ENCODE measurements at regions not wholly inside any gene's neighbourhood (a gene's known extent, or its start where the extent isn't known, plus 50 kb on each side); places are given as distances from the start of the nearest gene placed in this dataset.
"Not testable (repeated sequence)": the region's sequence is repeated elsewhere in the genome, so short reads cannot be mapped to it uniquely, and the experiment has no call there.

DNA sequence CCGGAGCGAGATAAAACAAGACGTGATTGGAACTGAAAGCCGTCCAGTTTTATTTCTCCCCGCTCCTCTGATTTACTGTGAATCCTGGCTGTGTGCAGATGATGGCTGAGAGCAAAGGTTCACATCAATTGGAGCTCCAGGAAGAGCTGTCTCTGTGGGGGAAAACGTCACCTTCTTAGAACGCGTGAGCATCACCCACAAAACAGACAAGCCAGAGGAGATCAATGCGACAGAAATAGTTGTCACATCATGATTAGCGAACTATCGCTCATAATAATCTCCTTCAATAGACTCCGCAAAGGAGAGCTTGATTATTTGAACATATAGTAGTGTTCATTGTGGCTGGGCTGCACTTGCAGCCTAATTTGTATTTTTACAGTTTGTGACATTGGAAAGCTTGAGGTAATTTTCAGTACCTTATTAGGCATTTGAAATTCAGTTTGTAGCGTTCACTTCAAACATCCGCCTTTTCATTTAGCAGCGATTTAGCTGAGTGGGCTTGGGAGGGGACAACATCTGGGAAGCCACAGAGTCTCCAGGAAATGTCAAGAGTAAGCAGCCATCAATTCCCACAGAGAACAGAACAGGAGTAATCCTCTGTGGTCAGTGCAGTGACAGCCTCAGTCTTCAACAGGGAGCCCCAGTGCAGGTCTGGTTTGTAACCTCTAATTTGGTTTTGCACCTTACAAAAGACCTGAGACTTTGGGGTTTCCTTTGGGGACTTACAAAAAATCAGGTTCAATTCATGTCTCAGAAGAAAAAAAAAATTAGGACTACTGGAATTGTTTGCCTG lies 276.8 kb upstream of the PFKP start:
- no peak for DNase-seq (ENCODE audit: low read depth)

DNA sequence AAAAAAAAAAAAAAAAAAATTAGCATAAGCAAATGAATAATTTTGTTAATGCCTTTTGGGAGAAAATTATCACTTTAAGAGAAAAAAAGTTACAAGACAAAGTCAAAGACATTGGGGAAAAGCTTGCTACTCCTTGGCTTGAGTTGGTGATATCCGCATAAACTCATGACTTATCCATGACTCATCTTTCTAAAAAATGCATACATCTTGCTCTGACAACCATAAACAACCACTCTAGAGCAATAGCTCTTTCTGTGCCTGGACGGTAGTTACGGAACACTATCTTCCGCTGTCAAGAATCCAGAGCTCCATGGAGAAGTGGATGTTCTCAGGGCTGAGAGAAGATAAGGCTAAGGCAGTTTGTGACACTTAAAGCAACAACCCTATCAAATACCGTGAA lies 281.1 kb upstream of the PFKP start:
- DNase-seq (ENCODE audit: low read depth): no peak

DNA sequence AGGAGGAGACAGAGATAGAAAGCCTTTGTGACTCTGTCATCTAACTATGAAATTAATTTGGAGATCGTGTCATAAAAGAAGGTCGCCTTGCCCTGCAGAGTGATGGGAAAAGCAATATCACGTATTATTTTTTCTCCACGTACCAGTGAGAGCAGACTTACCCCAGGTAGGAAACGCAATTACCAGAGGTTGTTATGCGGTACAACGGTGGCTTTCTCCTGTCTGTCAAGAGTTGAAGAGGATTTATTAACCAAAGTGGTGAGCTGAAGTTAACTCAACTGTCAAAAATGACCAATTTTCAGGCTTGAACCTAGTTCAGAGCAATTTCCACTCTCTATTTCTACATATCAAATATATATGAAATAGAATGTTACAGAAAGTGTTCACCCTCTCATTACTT lies 282.6 kb upstream of the PFKP start:
- no peak for DNase-seq (ENCODE audit: low read depth)

DNA sequence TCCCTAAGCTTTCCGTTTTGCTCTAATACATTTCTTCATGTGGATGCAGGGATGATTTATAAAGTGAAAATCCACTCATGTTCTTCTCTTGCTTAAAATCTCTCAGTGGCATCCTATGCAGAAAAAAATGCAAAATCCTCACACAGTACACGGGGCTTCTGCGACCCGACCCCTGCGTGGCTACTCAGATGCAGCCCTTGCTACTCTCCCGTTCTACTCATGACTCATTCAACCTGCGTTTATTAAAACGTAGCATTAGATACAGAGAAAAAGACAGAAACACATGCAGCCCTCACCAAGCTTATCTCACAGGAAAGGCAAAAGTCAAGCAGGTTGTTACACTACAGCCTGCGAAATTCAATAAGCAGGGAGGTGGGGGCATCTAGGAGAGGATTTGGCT lies 284.4 kb upstream of the PFKP start:
- DNase-seq (ENCODE audit: low read depth): no peak

DNA sequence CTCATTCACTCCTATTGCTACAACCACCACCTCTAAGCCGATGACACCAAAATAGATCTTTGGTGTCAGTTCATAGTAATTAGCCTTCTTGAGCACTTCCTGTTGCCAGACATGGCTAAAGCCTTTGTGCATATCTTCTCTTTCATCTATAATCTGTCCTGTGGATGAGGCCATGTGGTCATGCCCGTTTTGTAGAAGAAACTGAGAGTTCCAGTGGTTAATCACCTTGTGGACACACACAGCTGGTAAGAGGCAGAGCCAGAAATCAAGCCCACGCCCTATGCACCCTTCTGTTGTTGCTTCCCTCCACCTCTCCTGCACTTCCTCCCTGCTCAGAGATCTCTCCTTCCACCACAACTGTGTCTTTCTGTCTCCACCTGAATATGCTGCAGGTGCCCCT lies 285.1 kb upstream of the PFKP start:
- no peak for DNase-seq (ENCODE audit: low read depth)

DNA sequence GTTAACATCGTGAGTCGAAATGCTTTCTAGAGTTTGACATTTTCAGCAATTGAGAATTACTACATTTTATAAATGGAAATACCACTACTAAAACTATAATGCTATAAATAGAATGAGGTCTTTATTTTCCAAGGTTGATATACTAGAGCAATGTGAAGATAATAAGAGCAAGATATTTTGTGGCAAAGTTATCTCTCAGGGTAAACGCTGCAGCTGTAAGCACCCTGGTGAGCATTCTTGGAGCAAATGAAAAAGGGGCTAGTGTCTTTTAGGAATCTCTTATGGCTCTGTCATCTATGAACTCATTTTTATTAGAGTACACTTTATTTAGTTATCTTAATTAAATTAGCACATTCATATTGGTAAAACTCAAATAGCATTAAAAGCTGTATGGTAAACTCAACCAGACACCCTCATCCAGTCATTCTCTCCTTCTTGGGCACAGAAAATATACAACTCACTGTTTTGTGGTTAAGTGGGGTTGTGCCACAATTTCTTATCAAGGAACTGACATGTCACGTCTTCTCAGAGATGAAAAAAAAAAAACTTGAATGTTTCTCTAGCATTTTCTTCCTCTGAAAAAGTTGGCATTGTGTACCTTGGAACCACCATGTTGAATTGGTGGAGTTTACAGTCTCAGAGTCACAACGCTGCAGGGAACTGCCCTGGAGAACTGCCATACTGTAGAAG lies 289.5 kb upstream of the PFKP start:
- DNase-seq (ENCODE audit: low read depth): no peak

DNA sequence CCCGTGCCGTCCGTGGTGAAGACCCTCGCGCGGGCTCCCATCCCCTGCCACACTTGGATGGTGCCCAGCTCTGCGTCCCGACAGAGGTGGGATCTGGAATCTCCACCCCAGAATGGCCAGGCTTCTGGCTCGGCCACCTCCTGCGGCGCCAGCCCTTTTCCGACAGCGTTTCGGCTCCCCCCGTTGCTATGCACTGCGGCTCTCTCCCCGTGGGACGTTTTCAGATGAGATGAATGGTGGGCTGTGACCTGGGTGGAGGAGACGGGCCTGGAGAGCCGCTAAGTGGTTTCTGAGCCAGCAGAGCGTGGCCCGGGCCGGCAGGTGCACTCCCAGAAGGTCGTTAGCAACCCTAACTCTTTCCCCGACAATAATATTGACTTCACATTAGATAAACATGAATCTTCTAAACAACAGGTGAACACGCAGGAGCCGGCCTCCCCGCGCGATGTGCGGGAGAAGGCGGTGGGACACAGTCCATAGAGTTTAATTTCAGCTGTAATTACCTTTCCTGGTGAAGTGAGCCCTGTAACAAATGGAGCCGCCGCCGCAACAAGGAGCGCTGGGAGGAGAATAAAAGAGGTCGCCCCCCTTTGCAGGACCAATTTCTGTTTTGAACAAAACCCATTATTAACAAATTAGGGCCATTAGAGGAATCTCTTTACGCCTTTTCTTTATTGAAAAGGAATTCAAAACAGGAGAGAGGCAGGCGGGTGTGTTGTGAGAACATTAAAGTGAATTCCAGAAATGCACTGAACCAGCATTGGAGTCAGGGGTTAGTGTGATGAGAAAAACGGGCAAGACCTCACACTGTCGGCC lies 294.3 kb upstream of the PFKP start:
- no peak for DNase-seq (ENCODE audit: low read depth)

DNA sequence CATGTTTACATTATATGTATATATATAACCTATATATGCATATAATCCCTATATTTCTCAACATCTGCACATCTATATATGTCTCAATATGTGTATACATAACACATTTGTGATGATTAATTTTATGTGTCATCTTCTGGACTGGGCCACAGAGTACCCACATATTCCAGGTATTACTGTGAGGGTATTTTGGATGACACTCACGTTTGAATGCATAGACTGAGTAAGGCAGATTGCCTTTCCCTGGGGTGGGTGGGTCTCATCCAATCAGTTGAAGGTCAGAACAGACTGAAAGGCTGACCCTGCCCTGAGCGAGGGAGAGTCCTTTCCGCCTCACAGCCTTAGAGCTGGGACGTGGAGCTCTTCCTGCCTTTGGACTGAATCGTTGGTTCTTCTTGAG lies 295.2 kb upstream of the PFKP start:
- DNase-seq (ENCODE audit: low read depth): no peak

DNA sequence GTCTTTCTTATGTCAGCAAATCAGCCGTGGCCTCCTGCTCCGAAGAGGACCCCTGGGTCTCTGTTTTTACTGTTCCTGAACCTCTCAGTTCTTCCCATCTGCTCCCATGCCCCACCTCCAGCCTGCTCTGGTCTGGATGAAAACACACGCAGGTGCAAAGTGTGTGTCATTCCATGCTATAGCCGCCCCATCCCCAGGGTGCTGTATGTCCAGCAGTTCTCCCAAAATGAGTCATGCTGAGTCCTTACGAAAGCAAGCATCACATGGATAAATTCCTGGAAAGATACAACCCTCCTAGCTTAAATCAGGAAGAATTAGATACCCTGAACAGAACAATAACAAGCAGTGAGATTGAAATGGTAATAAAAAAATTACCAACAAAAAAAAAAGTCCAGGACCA lies 300.1 kb upstream of the PFKP start:
- not testable (repeated sequence) for DNase-seq (ENCODE audit: low read depth)

DNA sequence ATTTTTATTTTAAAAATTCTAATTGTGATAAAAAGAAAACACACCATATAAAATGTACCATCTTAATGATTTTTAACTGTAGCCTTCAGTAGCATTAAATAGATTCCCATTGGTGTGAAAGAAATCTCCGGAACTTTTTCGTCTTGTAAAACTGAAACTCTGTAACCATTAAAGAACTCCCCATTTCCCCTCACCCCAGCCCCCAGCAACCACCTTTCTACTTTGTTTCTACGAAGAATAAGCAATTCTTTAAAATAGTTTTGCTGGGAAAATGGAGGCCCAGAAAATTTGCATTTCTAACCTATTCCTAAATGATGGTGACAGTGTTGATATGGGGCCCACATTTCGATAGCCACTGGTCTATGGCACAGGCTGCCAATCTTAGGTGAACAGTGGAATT lies 305.4 kb upstream of the PFKP start:
- no peak for DNase-seq (ENCODE audit: low read depth)

DNA sequence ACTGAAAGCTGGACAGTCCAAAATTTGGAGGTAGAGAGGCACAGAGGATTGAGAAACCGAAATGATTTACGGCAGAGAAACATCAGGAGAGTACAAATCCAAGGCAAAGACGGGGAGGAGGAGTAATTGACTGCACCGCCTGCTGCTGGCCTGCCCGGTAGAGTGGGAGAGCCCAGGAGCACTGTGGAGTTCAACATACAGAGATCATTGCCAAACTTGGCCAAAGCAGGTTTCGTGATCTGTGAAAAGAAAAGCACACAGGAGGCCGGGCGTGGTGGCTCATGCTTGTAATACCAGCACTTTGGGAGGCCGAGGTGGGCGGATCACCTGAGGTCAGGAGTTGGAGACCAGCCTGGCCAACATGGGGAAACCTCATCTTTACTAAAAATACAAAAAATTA lies 306.0 kb upstream of the PFKP start:
- no peak for DNase-seq (ENCODE audit: low read depth)

DNA sequence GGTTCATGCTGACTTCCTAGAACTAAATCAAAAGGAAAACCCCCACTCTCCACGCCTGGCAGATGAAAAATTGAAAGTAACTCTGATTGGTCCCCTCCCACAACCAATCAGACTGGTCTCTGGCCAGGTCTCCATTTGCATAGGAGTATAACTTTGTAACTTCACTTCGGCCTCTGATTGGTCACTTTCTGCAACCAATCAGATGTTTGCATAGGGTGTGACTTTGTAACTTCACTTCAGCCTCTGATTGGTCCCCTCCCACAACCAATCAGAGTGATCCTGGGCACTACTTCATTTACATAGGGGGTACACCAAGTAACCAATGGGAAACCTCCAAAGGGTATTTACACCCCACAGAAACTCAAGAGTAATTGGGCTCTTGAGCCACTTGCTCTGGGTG lies 306.6 kb upstream of the PFKP start:
- no peak for DNase-seq (ENCODE audit: low read depth)

DNA sequence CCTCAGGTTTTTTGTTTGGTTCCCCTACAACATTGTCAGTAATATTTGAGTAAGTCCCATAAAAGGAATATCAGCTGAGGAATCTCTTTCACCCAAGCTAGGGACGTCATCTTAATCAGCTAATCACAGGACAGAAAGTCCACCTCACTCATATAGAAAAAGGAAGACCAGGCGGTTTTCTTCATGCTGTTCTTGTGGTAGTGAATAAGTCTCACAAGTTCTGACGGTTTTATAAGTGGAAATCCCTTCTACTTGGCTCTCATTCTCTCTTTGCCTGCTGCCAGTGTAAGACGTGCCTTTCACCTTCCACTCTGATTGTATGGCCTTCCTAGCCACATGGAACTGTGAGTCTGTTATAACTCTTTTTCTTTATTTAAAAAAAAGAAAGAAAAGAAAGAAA lies 308.1 kb upstream of the PFKP start:
- no peak for DNase-seq (ENCODE audit: low read depth)

DNA sequence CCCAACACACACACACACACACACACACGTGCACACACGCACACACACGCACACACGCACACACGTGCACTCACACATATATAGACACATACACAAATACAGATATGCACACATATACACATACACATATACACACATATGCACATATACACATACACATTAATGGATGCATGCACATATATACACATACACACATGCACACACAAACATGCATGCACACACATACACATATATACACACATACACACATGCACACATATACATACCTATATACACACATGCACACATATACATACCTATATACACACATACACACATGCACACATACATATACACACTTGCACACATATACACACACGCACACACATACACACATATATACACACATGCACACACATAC lies 312.4 kb upstream of the PFKP start:
- no peak for DNase-seq (ENCODE audit: low read depth)

DNA sequence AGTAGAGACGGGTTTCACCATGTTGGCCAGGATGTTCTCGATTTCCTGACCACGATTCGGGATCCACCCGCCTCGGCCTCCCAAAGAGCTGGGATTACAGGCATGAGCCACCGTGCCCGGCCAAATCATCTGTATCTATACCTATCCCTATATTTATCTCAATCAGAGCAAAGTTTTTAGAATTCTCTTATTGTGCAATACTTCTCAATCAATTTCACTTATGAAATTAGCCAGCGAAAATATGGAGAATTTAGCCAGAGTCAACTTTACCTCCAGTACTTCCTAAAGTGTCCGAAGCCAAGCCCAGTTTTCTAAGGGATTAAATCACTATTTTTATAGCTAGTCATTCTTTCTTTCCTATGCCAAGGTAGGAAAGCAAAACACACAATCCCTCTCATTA lies 319.1 kb upstream of the PFKP start:
- DNase-seq (ENCODE audit: low read depth): no peak

DNA sequence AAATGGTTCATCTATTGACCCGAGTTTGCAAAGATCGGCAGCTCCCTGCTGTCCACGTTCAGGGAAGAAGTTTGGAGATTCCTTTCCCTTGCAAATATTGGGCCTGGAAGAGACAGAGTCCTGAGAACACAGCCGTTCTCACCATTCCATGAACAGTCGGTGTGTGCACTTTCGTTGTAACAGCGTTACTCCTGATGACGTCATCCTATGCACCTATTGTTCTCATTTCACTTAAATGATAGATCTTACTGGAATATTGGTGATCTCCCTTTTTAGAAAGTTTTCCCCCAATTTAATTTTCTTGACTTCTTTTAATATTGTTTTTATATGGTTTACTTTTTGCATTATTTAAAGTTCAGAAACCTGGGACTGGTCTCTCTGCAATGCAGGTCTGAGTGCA lies 320.7 kb upstream of the PFKP start:
- DNase-seq (ENCODE audit: low read depth): no peak

DNA sequence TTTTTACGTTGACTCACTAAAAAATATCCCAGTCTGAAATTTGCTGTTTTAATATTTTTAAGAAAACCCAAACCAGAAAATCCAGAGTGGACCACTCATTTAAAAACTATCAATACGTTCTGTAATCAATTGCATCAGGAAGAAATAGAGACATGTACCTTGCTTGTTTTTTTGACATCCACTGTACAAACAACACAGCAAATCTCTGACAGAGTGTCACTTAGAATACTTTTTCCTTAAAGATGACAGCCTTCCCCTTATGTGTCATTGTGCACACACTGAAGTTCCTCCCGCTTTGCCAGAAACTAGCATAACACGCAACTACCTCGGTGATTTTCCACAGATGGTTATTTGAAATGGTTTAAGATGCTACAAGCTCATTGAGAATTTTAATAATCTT lies 321.7 kb upstream of the PFKP start:
- no peak for DNase-seq (ENCODE audit: low read depth)

DNA sequence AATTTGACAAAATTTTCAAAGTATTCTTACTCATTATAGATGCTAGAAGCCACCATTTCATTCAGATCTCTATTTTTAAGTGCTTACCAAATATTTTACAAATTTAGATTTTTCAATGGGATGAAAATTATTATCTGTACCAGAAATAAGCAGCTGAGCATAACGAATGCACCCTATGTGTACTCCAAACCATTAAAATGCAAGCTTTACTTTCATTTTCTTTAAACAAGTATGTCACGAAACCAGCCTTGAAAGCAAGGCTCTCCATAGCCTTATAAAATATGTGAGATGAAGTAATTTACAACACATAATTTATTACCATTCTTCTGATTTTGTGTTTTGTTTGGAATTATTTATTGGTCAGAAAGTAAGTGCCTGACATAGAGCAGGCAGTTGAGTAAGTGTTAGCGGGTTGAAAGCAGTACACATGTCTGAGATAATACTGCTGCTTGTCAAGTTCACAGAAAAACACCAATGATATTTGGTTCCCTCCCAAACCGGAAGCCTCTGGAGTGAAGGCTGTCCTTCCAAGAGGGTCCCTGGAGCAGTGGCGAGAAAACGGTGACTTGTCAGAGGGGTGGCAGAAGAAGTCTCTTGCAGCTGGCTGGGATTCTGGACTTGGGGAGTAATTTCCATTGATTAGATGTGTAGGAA lies 322.7 kb upstream of the PFKP start:
- no peak for DNase-seq (ENCODE audit: low read depth)

DNA sequence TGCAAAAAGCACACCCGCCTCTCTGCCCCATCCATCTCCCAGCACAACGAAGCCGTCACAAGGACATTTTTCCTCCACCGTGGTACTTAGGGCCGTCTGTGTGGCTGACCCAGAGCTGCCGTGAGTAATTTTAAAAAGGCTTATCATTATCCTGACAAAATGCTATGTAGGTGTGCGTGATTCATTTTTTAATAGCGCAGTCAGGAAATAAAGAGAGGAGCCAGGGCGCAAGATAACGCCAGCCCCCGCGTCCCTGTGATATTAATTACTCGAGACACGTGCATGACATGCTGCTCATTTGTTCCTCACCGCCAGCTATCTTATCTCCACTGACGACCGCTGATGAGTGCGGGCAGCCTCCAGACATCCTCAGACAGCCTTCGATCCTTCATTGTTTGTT lies 332.7 kb upstream of the PFKP start:
- no peak for DNase-seq (ENCODE audit: low read depth)

DNA sequence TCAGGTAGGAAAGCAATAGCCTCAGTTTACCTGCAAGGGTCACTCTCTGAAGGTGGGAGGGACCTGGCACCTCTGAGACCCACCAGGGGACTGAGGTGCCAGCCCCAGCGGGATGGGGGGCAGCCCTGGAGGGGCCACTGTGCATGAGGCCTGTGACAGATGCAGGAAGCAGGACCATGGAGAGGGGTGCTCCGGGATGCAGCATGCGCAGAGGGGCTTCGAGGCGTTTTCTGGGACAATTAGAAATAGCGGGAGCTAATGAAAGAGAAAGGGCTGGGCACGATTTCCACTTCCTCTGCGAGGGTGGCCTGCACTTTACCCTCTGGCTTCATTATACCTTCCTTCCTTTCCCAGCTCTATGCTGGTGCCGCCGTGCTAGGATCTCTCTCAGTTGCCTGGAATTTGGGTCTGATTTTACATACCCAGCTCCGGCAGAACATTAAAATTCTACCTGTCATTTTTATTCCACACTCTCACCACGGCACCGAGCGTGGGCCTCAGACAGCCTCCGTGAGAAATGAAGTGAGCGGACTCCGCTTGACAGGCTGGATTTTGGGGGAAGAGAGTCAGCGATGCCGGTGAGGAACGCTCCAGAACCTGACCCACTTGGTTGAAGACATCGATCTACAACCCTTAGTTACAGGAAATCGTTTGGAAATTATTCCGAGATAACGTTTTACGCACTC lies 333.9 kb upstream of the PFKP start:
- no peak for DNase-seq (ENCODE audit: low read depth)

DNA sequence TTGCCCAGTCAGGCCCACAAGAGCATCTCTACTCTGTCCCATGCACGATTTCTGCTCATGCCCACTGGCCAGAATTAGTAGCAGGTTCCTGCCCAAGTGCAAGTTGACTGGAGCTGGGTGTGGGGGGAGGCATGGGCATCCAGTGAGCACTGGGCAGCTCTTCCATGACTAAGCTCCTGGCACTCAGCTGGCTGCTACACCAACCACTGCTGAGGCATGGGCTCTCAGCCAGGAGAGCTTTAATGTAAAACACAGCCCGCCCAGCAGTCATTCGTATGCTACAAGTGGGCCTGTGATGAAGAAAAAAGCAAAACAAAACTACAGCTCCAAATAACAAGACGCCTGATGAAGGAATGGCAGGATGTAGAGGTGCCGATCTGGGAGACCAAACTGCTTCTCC lies 335.4 kb upstream of the PFKP start:
- no peak for DNase-seq (ENCODE audit: low read depth)

DNA sequence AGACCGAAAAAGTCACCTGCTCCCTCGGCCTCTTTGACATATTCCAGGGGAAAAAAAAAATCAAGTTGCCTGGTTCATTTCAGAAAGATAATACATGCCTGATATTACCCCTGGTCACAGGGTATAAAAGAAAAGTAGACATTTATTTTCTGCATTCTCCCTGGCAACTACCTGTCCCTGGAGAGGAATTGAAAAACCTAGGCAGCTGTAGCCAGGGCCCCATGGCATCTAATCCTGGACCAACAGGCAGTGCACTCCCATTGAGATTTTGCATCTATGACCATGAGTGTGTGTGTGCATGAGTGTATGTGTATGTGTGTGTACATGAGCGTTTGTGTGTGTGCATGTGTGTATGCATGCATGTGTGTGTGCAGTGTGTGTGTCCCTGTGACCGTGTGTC lies 338.2 kb upstream of the PFKP start:
- DNase-seq (ENCODE audit: low read depth): no peak
